Renal pelvis (tissue), 1 donor: ENCODE measurements at regions not wholly inside any gene's neighbourhood (a gene's known extent, or its start where the extent isn't known, plus 50 kb on each side); places are given as distances from the start of the nearest gene placed in this dataset.

ENCODE experiments used
- DNase-seq: peaks from one replicate; pipeline ENCODE4 v3.0.0-alpha.2; 2013

GRCh38 chr6:44012078-44012493, 115.2 kb downstream of the MRPL14 start:
- DNase-seq: no peak

GRCh38 chr6:44011350-44011920, 115.8 kb downstream of the MRPL14 start:
- no peak for DNase-seq

- no peak for DNase-seq
Measured at GRCh38 chr6:44010411-44011349, 116.6 kb downstream of the MRPL14 start.

GRCh38 chr6:44009425-44010321, 117.6 kb downstream of the MRPL14 start:
- no peak for DNase-seq

- no peak for DNase-seq
Measured at GRCh38 chr6:44008821-44009370, 118.4 kb downstream of the MRPL14 start.

GRCh38 chr6:44007818-44008621, 119.2 kb downstream of the MRPL14 start:
- DNase-seq: no peak

GRCh38 chr6:44006872-44007303, 120.4 kb downstream of the MRPL14 start:
- DNase-seq: no peak

GRCh38 chr6:44006123-44006871, 121.0 kb downstream of the MRPL14 start:
- no peak for DNase-seq

- DNase-seq: no peak
Measured at GRCh38 chr6:44005507-44005903, 121.7 kb downstream of the MRPL14 start.

- no peak for DNase-seq
Measured at GRCh38 chr6:44004625-44005506, 122.4 kb downstream of the MRPL14 start.

- DNase-seq: no peak
Measured at GRCh38 chr6:44004136-44004535, 123.1 kb downstream of the MRPL14 start.

- DNase-seq: no peak
Measured at GRCh38 chr6:44003345-44004061, 123.7 kb downstream of the MRPL14 start.

GRCh38 chr6:44002593-44003344, 124.5 kb downstream of the MRPL14 start:
- no peak for DNase-seq

- peak; percentile 70 for DNase-seq
Measured at GRCh38 chr6:44002067-44002592, 125.1 kb downstream of the MRPL14 start.

GRCh38 chr6:44001318-44002066, 125.8 kb downstream of the MRPL14 start:
- DNase-seq: no peak

- no peak for DNase-seq
Measured at GRCh38 chr6:44000164-44000842, 126.9 kb downstream of the MRPL14 start.
